Stimulated activated memory B cell treated with anti-CD40 and anti-IgM and Interleukin-4, amounts not matched to agents 10 μg/mL and 1 μg/mL and 100 μg/mL, for 72 hours (primary cell): ENCODE measurements at regions not wholly inside any gene's neighbourhood (a gene's known extent, or its start where the extent isn't known, plus 50 kb on each side); places are given as distances from the start of the nearest gene placed in this dataset.

Source experiments
- ATAC-seq: fragments of 150-1000 bp; cut with Tn5 transposase; 2 replicates; pipeline ENCODE4 v1.10.0; 2021
- H3K27ac Mint-ChIP-seq: one replicate; pipeline ENCODE4 v1.8.0; 2022; ENCODE audit warnings: mild to moderate bottlenecking, mixed read lengths
- H3K27me3 Mint-ChIP-seq: one replicate; pipeline ENCODE4 v1.8.0; 2022; ENCODE audit warnings: mixed read lengths
- H3K36me3 Mint-ChIP-seq: one replicate; pipeline ENCODE4 v1.8.0; 2022; ENCODE audit warnings: mixed read lengths
- H3K4me1 Mint-ChIP-seq: one replicate; pipeline ENCODE4 v1.8.0; 2022; ENCODE audit warnings: mixed read lengths
- H3K4me3 Mint-ChIP-seq: one replicate; pipeline ENCODE4 v1.8.0; 2022; ENCODE audit warnings: mild to moderate bottlenecking, moderate library complexity, mixed read lengths
- H3K9me3 Mint-ChIP-seq: one replicate; pipeline ENCODE4 v1.8.0; 2022; ENCODE audit warnings: mixed read lengths

DNA sequence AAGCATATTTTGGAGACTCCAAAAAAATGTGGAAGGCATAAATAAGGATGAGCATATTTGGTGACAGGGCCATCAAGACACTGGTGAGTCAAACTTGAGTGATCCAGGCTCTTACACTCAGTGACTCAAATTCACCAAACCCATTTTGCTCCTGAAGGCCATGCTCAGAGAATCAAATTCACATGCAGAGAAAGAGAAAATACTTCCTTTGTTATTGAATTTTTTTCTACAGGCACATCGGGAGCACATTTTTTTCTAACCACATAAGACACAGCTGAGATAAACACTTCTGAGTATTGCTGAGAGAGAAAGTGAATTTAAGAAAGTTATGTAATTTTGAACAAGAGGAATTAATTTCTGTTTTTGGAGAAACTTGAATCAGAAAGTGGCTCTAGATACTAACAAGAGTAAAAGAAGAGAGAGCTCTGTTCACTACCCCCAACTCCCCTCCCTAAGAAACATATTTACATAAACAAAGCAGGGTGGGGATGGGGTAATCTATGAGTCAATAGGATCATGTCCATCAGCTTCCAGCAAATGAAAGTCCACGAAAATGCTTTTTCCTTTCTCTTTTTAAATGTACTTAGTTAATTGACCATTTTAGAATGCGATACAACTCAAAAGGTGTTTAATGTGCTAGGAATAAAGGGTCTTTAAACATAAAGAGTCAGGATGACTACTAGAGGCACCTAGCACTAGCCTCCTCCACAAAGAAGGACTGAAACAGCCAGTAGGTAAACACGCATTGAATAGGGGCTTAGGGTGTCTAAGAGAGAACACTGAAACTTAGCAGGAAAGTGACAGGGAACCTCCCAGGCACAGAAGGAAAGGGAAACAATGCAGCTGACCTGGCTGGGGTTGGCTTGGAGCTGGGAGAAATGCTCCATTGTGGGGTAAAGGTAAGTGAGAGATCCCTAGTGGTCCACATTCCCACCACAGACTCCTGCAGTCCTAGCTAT, 152.3 kb downstream of the KCNE4 start:
- peaks cover 14% of the 10 kb centered on the region for H3K9me3 Mint-ChIP-seq
- H3K27ac Mint-ChIP-seq, result no peak overlapping the region
- no peak overlapping the region for H3K4me3 Mint-ChIP-seq
- ATAC-seq, result no peak
- H3K4me1 Mint-ChIP-seq, result no peaks in the 10 kb centered on the region
- H3K27me3 Mint-ChIP-seq, result peaks cover 8% of the 10 kb centered on the region
- H3K36me3 Mint-ChIP-seq, result no peaks in the 10 kb centered on the region

DNA sequence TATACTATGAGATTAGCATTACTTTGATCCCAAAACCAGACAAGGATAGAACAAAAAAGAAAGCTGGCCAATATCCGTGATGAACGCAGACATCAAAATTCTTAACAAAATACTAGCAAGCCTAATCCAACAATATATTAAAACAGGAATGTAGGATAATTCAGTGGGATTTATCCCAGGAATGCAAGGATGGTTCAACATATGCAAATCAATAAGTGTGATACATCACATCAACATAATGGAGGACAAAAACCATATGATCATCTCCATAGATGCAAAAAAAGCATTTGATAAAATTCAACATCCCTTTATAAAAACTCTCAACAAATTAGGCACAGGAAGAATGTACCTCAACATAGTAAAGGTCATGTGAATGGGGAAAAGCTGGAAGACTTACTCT, 158.5 kb downstream of the KCNE4 start:
- ATAC-seq, result no peak
- Mint-ChIP-seq H3K4me1 (no peaks in the 10 kb centered on the region), H3K9me3 (peaks cover 23% of the 10 kb centered on the region), H3K27ac (no peak overlapping the region), H3K27me3 (peaks cover 8% of the 10 kb centered on the region), H3K4me3 (no peak overlapping the region), H3K36me3 (no peaks in the 10 kb centered on the region)

DNA sequence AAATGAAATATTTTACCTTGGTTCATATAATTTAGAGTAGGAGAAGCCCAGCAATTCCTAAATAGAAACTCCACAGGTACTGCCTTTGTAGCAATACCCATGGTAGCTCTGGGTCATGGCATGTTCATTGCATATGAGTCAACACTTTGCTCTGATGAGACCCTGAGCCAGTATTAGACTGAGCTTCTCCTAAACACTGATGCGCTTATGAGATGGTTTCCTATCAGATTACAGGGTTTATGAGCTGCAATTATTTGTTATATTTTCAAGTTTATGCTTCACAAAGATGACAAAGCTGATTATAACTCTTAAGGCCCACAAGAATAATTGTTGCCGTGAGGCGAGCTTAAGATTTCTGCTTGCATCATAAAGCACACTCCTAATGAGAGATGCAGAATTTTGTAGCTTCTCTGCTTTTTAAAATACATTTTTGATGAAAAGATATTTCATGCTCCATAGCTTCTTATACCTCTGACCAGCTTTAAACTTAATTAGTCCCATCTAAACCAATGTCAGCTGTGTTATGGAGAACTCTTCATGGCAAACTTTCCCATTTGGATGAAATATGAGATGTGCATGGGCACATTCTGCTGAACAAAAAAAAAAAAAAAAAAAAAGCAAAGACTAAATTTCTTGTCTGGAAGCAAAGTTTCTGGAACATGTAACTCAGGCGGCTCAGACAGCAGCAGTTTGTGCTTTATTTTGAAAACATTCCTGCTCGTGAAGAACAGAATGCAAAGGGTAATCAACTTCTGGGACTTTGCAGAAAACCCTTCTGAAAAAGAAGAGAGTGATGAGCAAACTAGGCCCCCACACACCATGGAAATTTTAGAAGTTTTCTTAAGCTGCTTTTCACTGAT, 162.6 kb downstream of the KCNE4 start:
- Mint-ChIP-seq H3K36me3 (no peaks in the 10 kb centered on the region), H3K4me1 (no peaks in the 10 kb centered on the region), H3K9me3 (peaks cover 9% of the 10 kb centered on the region), H3K27me3 (no peaks in the 10 kb centered on the region), H3K4me3 (no peak overlapping the region), H3K27ac (no peak overlapping the region)
- ATAC-seq, result no peak

DNA sequence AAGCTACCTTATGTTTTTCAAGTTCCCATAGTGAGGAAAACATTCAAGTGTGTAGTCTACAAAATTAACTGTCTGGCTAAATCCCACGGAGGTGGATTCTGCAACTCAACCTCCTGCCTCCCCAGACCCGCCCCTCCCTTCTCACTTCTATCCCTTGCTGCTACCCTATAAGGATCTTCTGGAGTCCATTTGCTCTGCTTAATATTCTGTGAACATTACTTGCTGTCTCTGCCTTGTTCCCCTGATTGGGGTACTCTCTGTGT, 163.2 kb downstream of the KCNE4 start:
- Mint-ChIP-seq H3K4me3 (no peak overlapping the region), H3K4me1 (no peaks in the 10 kb centered on the region), H3K27ac (no peak overlapping the region), H3K36me3 (no peaks in the 10 kb centered on the region), H3K9me3 (peaks cover 6% of the 10 kb centered on the region), H3K27me3 (no peaks in the 10 kb centered on the region)
- ATAC-seq, result no peak

DNA sequence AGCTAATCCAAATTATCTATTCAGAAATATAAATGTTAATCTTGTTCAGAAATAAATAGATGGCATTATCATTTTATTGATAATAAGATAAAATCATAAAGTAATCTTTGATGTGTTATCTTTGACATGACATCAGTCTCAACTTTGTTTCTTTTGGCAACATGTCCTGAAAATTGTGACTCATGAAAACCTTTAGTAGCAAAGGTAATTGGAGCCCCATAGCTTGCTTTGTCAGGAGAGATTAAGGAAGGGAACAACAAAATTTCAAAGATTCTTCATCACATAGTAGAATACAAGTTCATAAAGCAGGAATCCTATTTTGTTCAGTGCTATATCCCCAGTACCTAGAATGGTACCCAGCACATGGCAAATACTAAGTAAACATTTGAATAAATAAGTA, 165.4 kb downstream of the KCNE4 start:
- no peaks in the 10 kb centered on the region for H3K36me3 Mint-ChIP-seq
- no peak for ATAC-seq
- no peaks in the 10 kb centered on the region for H3K9me3 Mint-ChIP-seq
- H3K27ac Mint-ChIP-seq, result no peak overlapping the region
- H3K4me3 Mint-ChIP-seq, result no peak overlapping the region
- H3K4me1 Mint-ChIP-seq, result no peaks in the 10 kb centered on the region
- no peaks in the 10 kb centered on the region for H3K27me3 Mint-ChIP-seq

DNA sequence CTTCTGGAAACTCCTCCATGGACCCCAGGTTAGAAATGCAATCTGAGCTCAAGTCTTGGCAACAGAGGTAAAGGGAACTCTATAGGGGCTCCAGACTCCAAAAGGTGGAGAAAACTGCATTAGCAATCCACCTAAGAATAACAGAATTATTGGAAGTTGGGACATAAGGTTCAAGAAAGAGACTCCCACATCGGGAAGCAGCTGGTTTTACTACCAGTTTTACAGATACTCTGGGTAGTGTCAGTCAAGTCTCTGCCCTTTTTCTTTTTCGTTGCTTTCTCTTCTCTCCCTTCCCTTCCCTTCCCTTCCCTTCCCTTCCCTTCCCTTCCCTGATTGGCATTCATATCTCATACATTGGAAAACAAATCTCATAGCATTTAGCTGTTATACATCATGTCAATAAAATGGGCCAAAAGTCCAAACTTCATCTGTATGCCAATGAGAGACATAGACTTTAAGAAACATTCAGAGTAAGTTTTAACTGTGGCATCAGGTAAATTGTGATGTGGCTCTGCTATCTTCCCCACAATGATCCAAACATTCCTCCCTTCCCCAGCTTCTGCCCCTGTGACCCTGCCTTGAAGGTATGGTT, 166.7 kb downstream of the KCNE4 start:
- ATAC-seq, result no peak
- Mint-ChIP-seq H3K27ac (no peak overlapping the region), H3K9me3 (no peaks in the 10 kb centered on the region), H3K4me3 (no peak overlapping the region), H3K27me3 (no peaks in the 10 kb centered on the region), H3K4me1 (no peaks in the 10 kb centered on the region), H3K36me3 (no peaks in the 10 kb centered on the region)

DNA sequence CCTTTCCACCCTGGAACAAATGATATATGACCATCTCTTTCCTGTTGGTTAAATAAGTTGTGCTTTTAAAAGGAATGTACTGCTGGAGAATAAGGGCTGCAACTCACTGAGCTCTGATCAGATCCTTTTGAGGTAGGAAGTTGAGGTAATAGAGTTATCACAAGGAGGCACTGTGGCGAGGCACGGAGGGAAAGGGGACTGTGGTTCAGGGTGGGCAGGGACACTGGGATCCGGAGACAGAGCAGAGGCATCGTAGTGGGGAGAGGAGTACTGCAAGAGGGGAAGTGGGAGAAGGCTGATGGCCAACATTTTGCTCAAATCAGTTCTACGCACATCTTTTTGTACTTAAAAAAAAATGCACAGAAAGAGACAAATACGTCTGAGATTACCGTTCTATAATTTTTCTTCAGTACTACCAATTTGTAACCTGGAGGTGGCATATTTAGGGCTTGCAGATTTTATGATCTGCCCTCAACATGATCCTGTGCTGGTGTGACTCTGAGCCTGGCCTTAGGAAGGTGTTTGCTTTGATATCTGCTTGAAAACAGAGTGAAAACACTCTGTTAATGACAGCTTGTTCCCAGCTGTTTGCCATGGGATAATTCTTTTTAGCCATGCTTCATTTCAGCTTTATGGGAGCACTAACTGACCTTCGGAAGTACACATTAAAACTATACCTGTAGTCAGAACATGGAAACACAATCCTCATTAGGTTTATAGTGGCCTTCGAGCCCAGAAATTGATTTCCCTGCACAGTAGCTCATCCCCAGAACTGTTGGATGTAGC, 168.1 kb downstream of the KCNE4 start:
- no peak overlapping the region for H3K4me3 Mint-ChIP-seq
- H3K27ac Mint-ChIP-seq, result no peak overlapping the region
- no peaks in the 10 kb centered on the region for H3K4me1 Mint-ChIP-seq
- H3K27me3 Mint-ChIP-seq, result no peaks in the 10 kb centered on the region
- no peak for ATAC-seq
- H3K36me3 Mint-ChIP-seq, result no peaks in the 10 kb centered on the region
- no peaks in the 10 kb centered on the region for H3K9me3 Mint-ChIP-seq

DNA sequence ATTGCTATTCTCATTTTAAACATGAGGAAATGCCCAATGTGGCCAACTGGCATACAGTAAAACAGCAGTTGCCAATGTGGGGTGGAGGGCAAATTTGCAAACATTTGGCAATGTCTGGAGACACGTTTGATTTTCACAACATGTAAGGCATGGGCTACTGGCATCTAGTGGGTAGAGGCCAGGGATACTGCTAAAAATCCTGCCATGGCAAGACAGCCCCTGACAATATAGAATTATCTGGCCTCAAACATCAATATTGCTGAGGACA, 168.6 kb downstream of the KCNE4 start:
- Mint-ChIP-seq H3K4me1 (no peaks in the 10 kb centered on the region), H3K9me3 (no peaks in the 10 kb centered on the region), H3K27ac (no peak overlapping the region), H3K36me3 (no peaks in the 10 kb centered on the region), H3K4me3 (no peak overlapping the region), H3K27me3 (no peaks in the 10 kb centered on the region)
- no peak for ATAC-seq

DNA sequence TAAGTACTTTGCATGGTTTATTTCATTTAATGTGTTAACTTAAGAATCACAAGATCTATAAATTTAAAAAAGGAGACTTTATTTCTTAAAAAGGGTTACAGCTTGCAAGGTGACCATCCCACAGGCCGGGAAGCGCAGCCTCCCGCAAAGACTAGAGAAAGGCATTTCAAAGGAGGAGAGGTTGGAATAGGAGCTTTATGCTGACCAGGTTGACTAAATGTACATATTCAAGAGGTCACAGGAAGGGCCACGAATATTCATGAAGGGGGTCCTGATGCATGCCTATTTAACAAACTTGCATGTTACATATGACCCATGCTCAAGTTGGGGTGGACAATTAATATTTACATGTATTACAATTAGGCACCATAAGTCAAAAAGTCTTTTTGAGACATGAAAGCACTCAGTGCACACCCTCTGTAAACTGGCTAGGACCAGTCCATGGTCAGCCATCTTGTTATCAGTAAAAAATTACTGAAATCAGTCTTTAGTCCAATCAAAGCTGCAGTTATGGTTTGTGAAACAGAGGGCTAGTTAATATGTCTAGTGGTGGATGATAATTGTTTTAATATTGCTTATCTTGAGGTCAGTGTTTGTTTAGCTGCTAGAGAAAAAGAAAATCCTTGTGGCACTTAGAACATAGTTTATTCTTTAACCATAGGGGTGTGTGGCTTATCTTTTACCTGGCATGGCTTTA, 169.3 kb downstream of the KCNE4 start:
- Mint-ChIP-seq H3K9me3 (no peaks in the 10 kb centered on the region), H3K4me1 (no peaks in the 10 kb centered on the region), H3K27ac (no peak overlapping the region), H3K36me3 (no peaks in the 10 kb centered on the region), H3K4me3 (no peak overlapping the region), H3K27me3 (no peaks in the 10 kb centered on the region)
- ATAC-seq, result no peak

DNA sequence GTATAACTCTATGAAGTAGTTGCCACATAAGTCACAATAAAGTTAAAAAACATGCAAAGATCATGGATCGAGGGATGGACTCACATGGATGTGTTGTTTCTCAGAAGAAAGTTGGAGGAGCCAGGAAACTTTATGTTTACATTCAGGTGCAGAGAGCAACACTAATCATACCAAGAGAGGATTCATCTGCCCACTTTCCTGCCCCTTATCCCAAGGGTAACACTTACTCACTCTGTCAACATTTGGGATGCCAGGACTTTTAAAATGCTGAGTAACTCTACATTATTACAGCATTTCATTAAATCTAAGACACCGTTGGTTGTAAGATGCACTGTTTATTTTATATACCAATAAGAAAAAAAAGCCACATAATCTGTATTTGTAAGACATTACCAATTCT, 170.4 kb downstream of the KCNE4 start:
- Mint-ChIP-seq H3K27ac (no peak overlapping the region), H3K9me3 (no peaks in the 10 kb centered on the region), H3K27me3 (no peaks in the 10 kb centered on the region), H3K4me1 (no peaks in the 10 kb centered on the region), H3K4me3 (no peak overlapping the region), H3K36me3 (no peaks in the 10 kb centered on the region)
- no peak for ATAC-seq

DNA sequence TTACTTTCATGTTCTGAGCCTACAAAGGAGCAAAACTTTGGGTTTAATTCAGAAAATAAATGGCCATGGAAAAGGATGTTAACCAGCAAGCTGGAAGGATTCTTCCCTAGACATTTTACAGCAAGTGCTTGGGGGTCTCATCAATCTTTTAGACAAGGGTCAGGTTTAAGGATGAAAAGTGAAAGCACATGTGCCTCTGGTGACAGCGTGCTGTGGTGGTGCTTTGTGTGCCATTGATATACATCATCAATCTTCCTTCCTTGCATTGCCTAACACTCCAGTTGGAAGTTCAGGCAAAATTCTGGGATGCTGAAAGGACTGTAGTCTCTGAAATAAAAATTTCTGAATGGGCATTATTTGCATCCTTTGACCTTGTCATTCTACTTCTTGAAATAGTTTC, 171.2 kb downstream of the KCNE4 start:
- Mint-ChIP-seq H3K36me3 (no peaks in the 10 kb centered on the region), H3K27me3 (no peaks in the 10 kb centered on the region), H3K4me1 (no peaks in the 10 kb centered on the region), H3K4me3 (no peak overlapping the region), H3K9me3 (no peaks in the 10 kb centered on the region), H3K27ac (no peak overlapping the region)
- ATAC-seq, result no peak

DNA sequence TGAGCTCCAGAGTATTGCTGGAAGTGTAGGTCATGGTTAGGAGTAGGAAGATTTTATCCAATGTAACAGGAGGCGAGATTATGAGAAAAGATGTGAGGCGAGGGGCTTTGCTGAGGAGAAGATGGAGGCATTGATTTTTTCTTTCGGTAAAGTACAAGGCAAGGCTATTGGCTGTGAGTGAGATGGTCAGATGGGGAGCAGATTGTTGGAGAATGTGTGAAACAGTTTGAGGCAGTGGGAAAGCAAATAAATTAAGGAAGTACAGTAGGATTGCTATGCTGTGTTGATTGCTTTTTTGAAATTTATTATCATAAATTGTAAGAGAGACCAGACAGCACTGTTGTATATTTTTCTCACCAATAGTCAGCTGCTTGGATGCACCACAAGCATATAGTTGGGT, 173.3 kb downstream of the KCNE4 start:
- no peak for ATAC-seq
- H3K4me1 Mint-ChIP-seq, result no peaks in the 10 kb centered on the region
- H3K27ac Mint-ChIP-seq, result no peak overlapping the region
- no peaks in the 10 kb centered on the region for H3K27me3 Mint-ChIP-seq
- H3K4me3 Mint-ChIP-seq, result no peak overlapping the region
- no peaks in the 10 kb centered on the region for H3K36me3 Mint-ChIP-seq
- H3K9me3 Mint-ChIP-seq, result no peaks in the 10 kb centered on the region

DNA sequence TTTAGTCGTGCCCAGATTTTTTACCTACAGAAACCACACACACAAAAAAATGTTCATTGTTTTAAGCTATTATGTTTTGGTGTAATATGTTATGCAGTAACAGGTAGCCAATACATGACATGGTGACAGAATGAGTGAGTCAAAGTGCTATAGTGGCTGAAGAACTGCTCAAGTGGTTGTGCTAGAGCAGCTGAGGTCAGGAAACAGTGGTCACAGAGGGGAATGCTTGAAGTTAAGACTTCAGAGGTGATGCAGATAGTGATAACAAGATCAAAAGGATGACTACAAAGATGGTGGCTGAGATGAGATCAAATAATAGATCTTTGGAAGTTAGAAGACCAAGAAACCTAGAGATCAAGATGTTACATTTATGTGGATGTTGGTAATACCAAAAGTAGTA, 174.3 kb downstream of the KCNE4 start:
- H3K36me3 Mint-ChIP-seq, result no peaks in the 10 kb centered on the region
- no peaks in the 10 kb centered on the region for H3K4me1 Mint-ChIP-seq
- no peak overlapping the region for H3K4me3 Mint-ChIP-seq
- H3K27me3 Mint-ChIP-seq, result no peaks in the 10 kb centered on the region
- no peak overlapping the region for H3K27ac Mint-ChIP-seq
- no peak for ATAC-seq
- H3K9me3 Mint-ChIP-seq, result no peaks in the 10 kb centered on the region

DNA sequence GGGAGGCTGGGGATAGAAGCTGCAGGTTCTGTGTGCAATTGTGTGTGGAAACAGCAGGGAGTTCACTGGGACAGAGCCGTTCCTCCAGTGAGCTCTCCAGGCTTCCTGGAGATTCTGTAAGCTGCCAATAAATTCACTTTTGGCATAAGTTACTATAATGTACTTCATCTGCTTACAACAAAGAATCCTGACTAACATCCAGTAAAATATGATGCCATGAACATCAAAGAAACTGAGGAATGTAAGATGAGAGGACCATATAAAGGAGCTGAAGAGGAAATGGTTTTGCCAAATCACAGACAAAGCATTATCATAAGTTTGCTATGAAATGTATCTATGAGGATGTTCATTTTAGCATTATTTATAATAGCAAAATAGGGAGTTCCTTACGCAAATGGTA, 175.3 kb downstream of the KCNE4 start:
- no peaks in the 10 kb centered on the region for H3K4me1 Mint-ChIP-seq
- H3K9me3 Mint-ChIP-seq, result no peaks in the 10 kb centered on the region
- no peaks in the 10 kb centered on the region for H3K27me3 Mint-ChIP-seq
- H3K36me3 Mint-ChIP-seq, result no peaks in the 10 kb centered on the region
- H3K4me3 Mint-ChIP-seq, result no peak overlapping the region
- no peak for ATAC-seq
- no peak overlapping the region for H3K27ac Mint-ChIP-seq

DNA sequence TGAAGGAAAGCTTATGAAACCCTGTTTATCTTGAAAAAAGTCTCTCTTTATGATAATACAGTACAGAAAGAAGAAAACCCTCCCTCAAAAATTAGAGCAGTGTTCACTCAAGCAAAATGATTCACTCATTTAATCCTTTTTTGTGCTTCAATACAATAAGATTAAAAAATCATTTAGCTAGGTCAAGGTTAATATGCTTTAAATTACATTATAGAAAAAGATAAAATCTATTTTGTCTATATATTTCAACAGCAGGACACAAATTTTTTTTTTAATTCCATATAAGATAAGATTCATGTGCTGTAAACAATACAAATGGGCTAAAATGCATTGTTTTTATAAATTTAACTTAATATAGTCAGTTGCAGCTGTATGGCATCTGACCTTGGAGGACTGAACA, 176.9 kb downstream of the KCNE4 start:
- no peak overlapping the region for H3K4me3 Mint-ChIP-seq

More for the DNA sequence above, 176.9 kb downstream of the KCNE4 start:
- no peak for ATAC-seq
- no peak overlapping the region for H3K27ac Mint-ChIP-seq
- no peaks in the 10 kb centered on the region for H3K36me3 Mint-ChIP-seq
- H3K27me3 Mint-ChIP-seq, result no peaks in the 10 kb centered on the region
- no peaks in the 10 kb centered on the region for H3K4me1 Mint-ChIP-seq
- no peaks in the 10 kb centered on the region for H3K9me3 Mint-ChIP-seq
